HepG2 (cell line): ENCODE measurements at regions not wholly inside any gene's neighbourhood (a gene's known extent, or its start where the extent isn't known, plus 50 kb on each side); places are given as distances from the start of the nearest gene placed in this dataset.

Experiments
- AGO1 ChIP-seq: fragments of 200-400 bp; formaldehyde crosslinking; IDR thresholded peaks from 2 replicates; pipeline ENCODE4 v1.6.1; 2017; ENCODE audit warnings: mild to moderate bottlenecking, low read depth, low read length, moderate library complexity; ENCODE audit not compliant: poor library complexity, severe bottlenecking
- ATF1 ChIP-seq: IDR thresholded peaks from 2 replicates; pipeline ENCODE4 v1.6.1; 2016; ENCODE audit warnings: mild to moderate bottlenecking, control low read depth
- CREB1 ChIP-seq, 2 experiments: fragments of 450-650 bp in 1 of 2; IDR thresholded peaks; 2 replicates each; pipeline ENCODE4 v1.6.1; 2016 to 2017; ENCODE audit warnings: control low read depth in 1 of 2, mild to moderate bottlenecking in 1 of 2, missing compliant biosample characterization in 1 of 2, missing genetic modification characterization in 1 of 2
- HMGXB3 ChIP-seq: sonication (generic); formaldehyde crosslinking; IDR thresholded peaks from 2 replicates; pipeline ENCODE4 v1.4.0; 2020; ENCODE audit warnings: missing genetic modification reagents, borderline replicate concordance
- IKZF5 ChIP-seq: IDR thresholded peaks from 2 replicates; pipeline ENCODE4 v1.6.1; 2018; ENCODE audit warnings: missing genetic modification reagents, mild to moderate bottlenecking, missing compliant biosample characterization
- MBD4 ChIP-seq: IDR thresholded peaks from 2 replicates; pipeline ENCODE4 v1.6.1; 2012; ENCODE audit warnings: low read length, inconsistent platforms, borderline replicate concordance
- POLR2AphosphoS5 ChIP-seq: IDR thresholded peaks from 2 replicates; pipeline ENCODE4 v1.6.1; 2012; ENCODE audit warnings: low read depth, low read length
- TFDP2 ChIP-seq: sonication (generic); formaldehyde crosslinking; IDR thresholded peaks from 2 replicates; pipeline ENCODE4 v1.4.0; 2020; ENCODE audit warnings: missing genetic modification reagents
- TIGD3 ChIP-seq: sonication (generic); formaldehyde crosslinking; IDR thresholded peaks from 2 replicates; pipeline ENCODE4 v1.5.1; 2020; ENCODE audit warnings: mild to moderate bottlenecking, missing genetic modification reagents, borderline replicate concordance
- ZBTB10 ChIP-seq: sonication (generic); formaldehyde crosslinking; IDR thresholded peaks from 2 replicates; pipeline ENCODE4 v1.4.0; 2020; ENCODE audit warnings: missing genetic modification reagents, borderline replicate concordance
- ZNF264 ChIP-seq: sonication (generic); formaldehyde crosslinking; IDR thresholded peaks from 2 replicates; pipeline ENCODE4 v1.4.0; 2020; ENCODE audit warnings: missing genetic modification reagents
- ZNF644 ChIP-seq: IDR thresholded peaks from 2 replicates; pipeline ENCODE4 v1.6.1; 2016; ENCODE audit warnings: low read depth
- ZNF670 ChIP-seq: sonication (generic); formaldehyde crosslinking; IDR thresholded peaks from 2 replicates; pipeline ENCODE4 v1.8.0; 2022; ENCODE audit warnings: mild to moderate bottlenecking, missing genetic modification reagents, borderline replicate concordance
- ZNF747 ChIP-seq: sonication (generic); formaldehyde crosslinking; IDR thresholded peaks from 2 replicates; pipeline ENCODE4 v1.8.1; 2023; ENCODE audit warnings: missing genetic modification reagents, mild to moderate bottlenecking, borderline replicate concordance
- ZSCAN21 ChIP-seq: sonication (generic); formaldehyde crosslinking; IDR thresholded peaks from 2 replicates; pipeline ENCODE4 v1.8.0; 2022; ENCODE audit warnings: mild to moderate bottlenecking, missing genetic modification reagents, moderate library complexity, borderline replicate concordance

DNA sequence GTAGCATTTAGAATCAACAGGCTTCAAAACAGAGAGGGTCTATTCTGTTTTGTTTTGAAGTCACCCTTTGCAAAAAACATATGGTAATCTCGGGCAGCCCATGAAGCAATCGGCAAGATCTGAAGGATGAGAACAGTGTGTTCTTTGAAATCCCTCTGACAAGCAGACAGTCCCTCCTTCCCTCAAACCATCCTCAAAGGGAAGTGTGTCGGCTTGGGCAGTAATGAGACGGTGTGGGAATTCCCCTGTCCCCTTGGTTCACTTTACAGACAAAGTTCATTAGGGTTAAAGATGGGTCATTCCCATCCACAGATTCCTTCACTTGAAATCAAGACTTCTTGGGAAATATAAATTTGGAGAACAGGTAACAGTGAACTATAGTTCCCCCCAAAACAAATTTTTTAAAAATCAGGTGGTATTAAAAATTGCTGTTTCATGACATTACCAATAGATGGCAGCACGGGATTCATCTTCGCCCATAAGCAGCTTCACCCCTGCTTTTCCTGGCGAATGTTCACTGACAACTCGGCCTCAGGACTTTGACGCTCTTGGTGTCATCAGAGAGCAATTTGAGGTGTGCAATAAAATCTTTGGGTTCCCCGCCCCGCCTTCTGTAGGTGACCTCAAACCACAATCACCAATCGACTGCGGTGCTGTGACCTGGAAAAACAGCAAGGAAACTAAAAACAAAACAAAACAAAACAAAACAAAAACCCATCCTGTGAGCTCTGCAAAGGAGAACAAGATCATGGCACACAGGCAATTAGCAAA lies 159.3 kb upstream of the TNFAIP3 start (continued):
- TF ChIP-seq ZNF747 (CRISPR knock-in tag) (peak; percentile 68; the same call in 1 of the 2 replicates), HMGXB3 (CRISPR knock-in tag) (no peak), ATF1 (CRISPR knock-in tag) (peak; percentile 66; the same call in 1 of the 2 replicates), ZBTB10 (CRISPR knock-in tag) (peak; percentile 59; the same call in 1 of the 2 replicates), MBD4 (peak; percentile 88), AGO1 (no peak), IKZF5 (CRISPR knock-in tag) (peak; percentile 54; the same call in 1 of the 2 replicates), ZSCAN21 (CRISPR knock-in tag) (peak; percentile 63; the same call in 1 of the 2 replicates), POLR2AphosphoS5 (no peak), ZNF264 (CRISPR knock-in tag) (peak; percentile 48; the same call in 1 of the 2 replicates), TFDP2 (CRISPR knock-in tag) (0 out of 2 replicates have a peak, but pooled peaks have one; percentile 52), TIGD3 (CRISPR knock-in tag) (no peak), CREB1 (IDR thresholded peaks at IDR 0.05) (no peak), CREB1 (CRISPR knock-in tag; IDR thresholded peaks at IDR 0.05) (peak; percentile 59), ZNF644 (CRISPR knock-in tag) (peak; percentile 6; the same call in 1 of the 2 replicates), ZNF670 (CRISPR knock-in tag) (0 out of 2 replicates have a peak, but pooled peaks have one; percentile 78)
